Fibroblast of lung (primary cell): ENCODE measurements at regions not wholly inside any gene's neighbourhood (a gene's known extent, or its start where the extent isn't known, plus 50 kb on each side); places are given as distances from the start of the nearest gene placed in this dataset.

ENCODE experiments used
- CTCF ChIP-seq, 2 donors: IDR thresholded peaks in 1 of 2; conservative IDR thresholded peaks in 1 of 2; 1 replicate in 1 of 2; 2 replicates in 1 of 2; pipeline ENCODE4 v1.5.1; 2011 to 2012; ENCODE audit warnings: low read length in 2 of 2, control low read depth in 1 of 2, inconsistent platforms in 1 of 2, low read depth in 1 of 2, mild to moderate bottlenecking in 1 of 2
- EZH2 ChIP-seq: IDR thresholded peaks from 2 replicates; pipeline ENCODE4 v1.5.1; 2012; ENCODE audit warnings: low read length, control low read depth, mild to moderate bottlenecking; ENCODE audit errors: missing control alignments

- TF ChIP-seq EZH2 (no peak), CTCF (conservative IDR thresholded peaks at IDR 0.05 in 1 of 2, IDR thresholded peaks at IDR 0.05 in 1 of 2; ENCODE audit: low read depth in 1 of 2, low read length in 2 of 2) (no peak)
Measured at GRCh38 chr4:108391701-108392455, 223.1 kb upstream of the LEF1 start.
